Ovary (tissue), 7 donors: ENCODE measurements at regions not wholly inside any gene's neighbourhood (a gene's known extent, or its start where the extent isn't known, plus 50 kb on each side); places are given as distances from the start of the nearest gene placed in this dataset.

Experiments
- DNase-seq, 5 donors: peaks; one replicate each; pipeline ENCODE4 v3.0.0-alpha.2; 2019 to 2020
- H3K27ac ChIP-seq, 2 donors: fragments of 200-600 bp; one replicate each; pipeline versions ENCODE4 v1.5.1 to v1.8.0; 2019 to 2022
- H3K27me3 ChIP-seq: fragments of 200-600 bp; one replicate; pipeline ENCODE4 v1.8.0; 2022
- H3K36me3 ChIP-seq: fragments of 200-600 bp; sonication (generic); one replicate; pipeline ENCODE4 v1.5.1; 2019
- H3K4me1 ChIP-seq: one replicate; pipeline ENCODE4 v1.8.1; 2013; ENCODE audit warnings: mild to moderate bottlenecking, moderate library complexity; ENCODE audit not compliant: insufficient read depth
- H3K4me3 ChIP-seq: fragments of 200-600 bp; sonication (generic); one replicate; pipeline ENCODE4 v1.5.1; 2017
- H3K9me3 ChIP-seq, 2 donors: fragments of 200-600 bp in 1 of 2; sonication (generic) in 1 of 2; one replicate each; pipeline versions ENCODE4 v1.5.1 to v1.8.1; 2013 to 2019; ENCODE audit warnings: mild to moderate bottlenecking in 1 of 2, moderate library complexity in 1 of 2
- CTCF ChIP-seq, 3 donors: fragments of 450-650 bp in 2 of 3; fragments of 200-600 bp in 1 of 3; IDR thresholded peaks; one replicate each; pipeline versions ENCODE4 v1.5.1 to v1.8.0; 2016 to 2022; ENCODE audit warnings: antibody characterized with exemption in 3 of 3, mild to moderate bottlenecking in 1 of 3
- EP300 ChIP-seq: sonication (generic); formaldehyde crosslinking; IDR thresholded peaks from one replicate; pipeline ENCODE4 v1.6.1; 2017; ENCODE audit warnings: antibody characterized with exemption
- POLR2A ChIP-seq: fragments of 450-650 bp; IDR thresholded peaks from one replicate; pipeline ENCODE4 v1.6.1; 2017; ENCODE audit warnings: antibody characterized with exemption, mild to moderate bottlenecking, moderate library complexity
- WGBS, 3 donors: extraction: QIAGEN DNeasy Blood & Tissue Kit in 1 of 3; methylation state at CpG; one replicate each; pipeline versions ENCODE4 v1.1.5 to v1.1.7; 2013 to 2017; 5-methylcytosine and 5-hydroxymethylcytosine counted together
- intact Hi-C, 4 donors: fragments of 100-400 bp; cut with DNase I; formaldehyde crosslinking; loops; one replicate each; pipeline versions ENCODE4 v1.11.0 to v1.15.1; 2022 to 2023
- donor health status: DM: no; HTN: no; CAD: no; lungs with moderate emphysema.
- donor health status: DM: no; HTN: no; CAD: no.
- donor health status: Bipolar disorder and iron deficiency.
- donor health status: DM: no; HTN: no; CAD: no.
- donor health status: DM: yes; HTN: yes; CAD: no.

GRCh38 chr14:89708982-89709625 lies 245.4 kb downstream of the EFCAB11 start:
- intact Hi-C loops, result no loop called here
- TF ChIP-seq POLR2A, result no peak
- TF ChIP-seq EP300, result no peak
- TF ChIP-seq CTCF (IDR thresholded peaks at IDR 0.05), result no peak
- no peak overlapping the region for H3K4me3 ChIP-seq
- H3K9me3 ChIP-seq, result no peaks in the 10 kb centered on the region
- no peaks in the 10 kb centered on the region for H3K27me3 ChIP-seq
- no peak for DNase-seq
- H3K4me1 ChIP-seq, result no peaks in the 10 kb centered on the region
- H3K27ac ChIP-seq, result no peak overlapping the region
- no peaks in the 10 kb centered on the region for H3K36me3 ChIP-seq
- WGBS, 3 donors, result 86 to 92% (median 88%) methylated on average over 3 of the region's 3 CpGs

- no peaks in the 10 kb centered on the region for H3K9me3 ChIP-seq
- DNase-seq, result no peak
- no peaks in the 10 kb centered on the region for H3K36me3 ChIP-seq
- no peaks in the 10 kb centered on the region for H3K4me1 ChIP-seq
- 88 to 100% (median 95%) methylated on average over 2 of the region's 2 CpGs for WGBS, 3 donors
- H3K4me3 ChIP-seq, result no peak overlapping the region
- H3K27me3 ChIP-seq, result no peaks in the 10 kb centered on the region
- TF ChIP-seq POLR2A (no peak), CTCF (IDR thresholded peaks at IDR 0.05) (no peak), EP300 (no peak)
- H3K27ac ChIP-seq, result no peak overlapping the region
- intact Hi-C loops, result no loop called here
Measured at GRCh38 chr14:89707086-89707485, 247.4 kb downstream of the EFCAB11 start.

- WGBS, 3 donors, result 90 to 96% (median 95%) methylated on average over 2 of the region's 2 CpGs
- DNase-seq, result no peak
- Histone ChIP-seq H3K9me3 (no peaks in the 10 kb centered on the region), H3K4me1 (no peaks in the 10 kb centered on the region), H3K36me3 (no peaks in the 10 kb centered on the region), H3K27me3 (no peaks in the 10 kb centered on the region), H3K4me3 (no peak overlapping the region), H3K27ac (no peak overlapping the region)
- TF ChIP-seq POLR2A (no peak), EP300 (no peak), CTCF (IDR thresholded peaks at IDR 0.05) (no peak)
- intact Hi-C loops, result no loop called here
Measured at GRCh38 chr14:89702876-89703200, 251.7 kb downstream of the EFCAB11 start.

DNA sequence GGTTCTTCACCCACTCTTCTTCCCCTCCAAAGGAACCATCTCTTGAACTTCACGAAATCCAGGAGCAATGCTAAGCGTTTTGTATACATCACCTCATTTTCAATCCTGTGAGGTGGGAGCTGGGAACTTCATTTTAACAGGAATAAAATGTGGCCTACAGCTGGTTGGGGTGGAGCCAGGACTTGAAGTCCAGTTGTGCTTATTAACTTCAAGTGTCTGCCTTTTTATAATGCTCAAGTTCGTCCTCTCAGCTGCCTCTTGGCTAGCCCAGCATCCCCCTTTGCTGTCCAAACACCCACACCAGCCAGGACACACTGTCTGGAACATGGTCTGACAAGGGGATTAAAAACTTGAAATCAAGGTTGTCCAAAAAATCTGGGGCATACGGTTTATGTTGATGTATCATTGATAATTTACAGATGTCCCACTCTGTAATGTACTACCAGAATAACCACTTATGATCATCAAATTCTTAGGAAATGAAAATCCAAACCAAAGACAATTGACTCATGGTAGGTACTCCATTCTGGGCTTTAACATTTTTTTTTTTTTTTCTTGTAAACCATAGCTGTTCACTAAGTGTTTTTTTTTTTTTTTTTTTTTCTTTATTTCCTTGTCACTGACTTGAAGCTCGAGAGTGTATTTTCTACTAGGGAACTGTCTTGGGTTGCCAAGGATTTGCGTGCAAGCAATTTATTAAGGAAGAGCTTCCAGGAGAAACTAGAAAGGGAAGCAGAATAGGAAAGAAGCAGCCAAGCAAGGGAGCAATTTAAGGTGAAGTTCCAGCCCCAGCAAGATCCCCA lies 252.3 kb downstream of the EFCAB11 start:
- peak; percentile 42 to 57 (median 47) for DNase-seq
- WGBS, 3 donors, result 17 to 29% (median 23%) methylated on average over 6 of the region's 6 CpGs
- H3K27ac ChIP-seq, result peak overlapping the region in 1 of 2 donors; percentile 59

More for the DNA sequence above, 252.3 kb downstream of the EFCAB11 start:
- H3K27me3 ChIP-seq, result no peaks in the 10 kb centered on the region
- H3K9me3 ChIP-seq, result no peaks in the 10 kb centered on the region
- H3K36me3 ChIP-seq, result no peaks in the 10 kb centered on the region
- H3K4me1 ChIP-seq, result no peaks in the 10 kb centered on the region
- peak overlapping the region; percentile 50 for H3K4me3 ChIP-seq
- TF ChIP-seq EP300 (no peak), POLR2A (no peak), CTCF (IDR thresholded peaks at IDR 0.05) (no peak)
- intact Hi-C loops, result no loop called here
